HG02678 (cell line): ENCODE measurements at regions not wholly inside any gene's neighbourhood (a gene's known extent, or its start where the extent isn't known, plus 50 kb on each side); places are given as distances from the start of the nearest gene placed in this dataset.

Experiments used
- ATAC-seq: cut with Tn5 transposase; IDR thresholded peaks from one replicate; pipeline ENCODE4 v1.9.1; 2021; ENCODE audit warnings: mild to moderate bottlenecking, moderate library complexity; ENCODE audit not compliant: unreplicated experiment

DNA sequence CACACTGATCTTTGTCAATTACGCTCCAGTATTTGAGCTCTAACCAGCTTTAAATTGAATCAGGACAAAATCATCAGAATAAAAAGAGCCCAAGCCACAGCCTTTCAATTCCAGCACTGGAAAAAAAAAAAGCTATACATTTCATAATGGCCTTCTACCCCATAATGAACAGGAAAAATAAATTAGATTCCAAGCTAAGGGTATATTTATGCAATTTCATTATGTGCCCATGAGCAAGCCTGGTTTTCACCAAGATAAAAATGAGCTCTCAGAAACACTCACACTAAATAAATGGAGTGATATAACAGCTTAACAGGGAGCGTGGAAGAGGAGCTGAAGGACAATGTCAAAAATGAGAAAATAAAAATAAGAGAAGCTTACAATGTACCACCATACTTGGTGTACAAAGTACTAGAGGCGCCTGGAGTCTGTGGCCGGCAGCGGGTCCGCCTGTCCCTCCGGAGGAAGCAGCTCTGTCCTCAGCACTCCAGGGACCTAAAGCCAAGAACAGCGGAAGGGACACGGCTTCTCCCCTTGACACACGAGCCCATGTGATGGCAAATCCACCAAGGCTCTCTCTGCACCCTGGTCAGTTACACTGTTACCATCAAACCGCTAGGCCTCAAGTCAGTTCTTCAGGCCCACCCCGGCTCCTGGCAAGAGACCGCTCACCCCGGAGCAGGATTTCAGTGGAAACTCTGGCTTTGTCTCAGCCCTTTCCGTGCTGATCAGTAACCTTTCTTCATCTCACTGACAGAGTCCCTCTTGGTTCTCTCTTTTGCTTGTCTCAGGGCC lies 69.6 kb downstream of the RBFOX3 start:
- ATAC-seq, result no peak

GRCh38 chr17:79539944-79540705 lies 70.7 kb downstream of the RBFOX3 start:
- no peak for ATAC-seq

DNA sequence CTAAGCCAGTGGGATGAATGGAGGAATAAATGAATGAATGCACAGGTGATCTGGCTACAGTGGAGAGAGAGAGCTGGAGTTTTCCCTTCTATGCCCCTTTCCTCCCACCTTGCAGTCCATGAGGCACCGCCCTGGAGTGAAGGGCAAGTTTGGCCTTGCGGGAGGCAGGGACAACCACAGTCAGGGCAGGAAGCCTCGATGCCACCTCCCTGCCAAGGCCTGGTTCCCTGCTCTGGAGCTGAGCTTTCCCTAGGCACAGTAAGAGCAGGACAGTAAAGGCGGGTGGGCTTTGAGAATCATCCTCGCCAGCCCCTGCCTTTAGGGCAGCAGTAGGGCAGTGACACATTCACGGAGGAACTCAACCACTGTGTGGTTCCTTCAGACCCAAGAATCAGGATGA lies 72.6 kb downstream of the RBFOX3 start:
- ATAC-seq, result no peak

DNA sequence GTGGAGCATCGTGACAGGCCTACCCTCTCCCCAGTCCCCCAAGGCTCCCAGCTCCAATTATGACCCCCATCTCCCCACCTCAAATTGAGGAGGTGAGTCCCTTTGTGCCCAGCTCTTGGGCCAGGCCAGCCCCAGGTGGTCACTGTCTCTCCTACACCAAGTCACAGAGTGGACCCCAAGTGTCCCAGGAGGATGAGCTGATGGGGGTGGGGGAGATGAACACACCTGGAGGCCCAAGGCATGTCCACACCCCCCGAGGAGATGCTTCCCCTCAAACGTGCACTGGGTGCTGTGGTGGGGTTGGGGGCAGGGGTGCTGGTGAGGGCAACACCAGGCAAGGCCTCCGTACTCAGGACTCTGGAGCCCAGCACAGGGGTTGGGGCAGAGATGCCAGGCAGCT lies 73.2 kb downstream of the RBFOX3 start:
- ATAC-seq, result no peak

GRCh38 chr17:79537061-79537460 lies 73.8 kb downstream of the RBFOX3 start:
- no peak for ATAC-seq

- ATAC-seq, result no peak
Observed at GRCh38 chr17:79536212-79536840, 74.5 kb downstream of the RBFOX3 start.

GRCh38 chr17:79535728-79536025 lies 75.2 kb downstream of the RBFOX3 start:
- no peak for ATAC-seq

- no peak for ATAC-seq
Observed at GRCh38 chr17:79534851-79535727, 75.8 kb downstream of the RBFOX3 start.

GRCh38 chr17:79534111-79534510 lies 76.7 kb downstream of the RBFOX3 start:
- ATAC-seq, result no peak

DNA sequence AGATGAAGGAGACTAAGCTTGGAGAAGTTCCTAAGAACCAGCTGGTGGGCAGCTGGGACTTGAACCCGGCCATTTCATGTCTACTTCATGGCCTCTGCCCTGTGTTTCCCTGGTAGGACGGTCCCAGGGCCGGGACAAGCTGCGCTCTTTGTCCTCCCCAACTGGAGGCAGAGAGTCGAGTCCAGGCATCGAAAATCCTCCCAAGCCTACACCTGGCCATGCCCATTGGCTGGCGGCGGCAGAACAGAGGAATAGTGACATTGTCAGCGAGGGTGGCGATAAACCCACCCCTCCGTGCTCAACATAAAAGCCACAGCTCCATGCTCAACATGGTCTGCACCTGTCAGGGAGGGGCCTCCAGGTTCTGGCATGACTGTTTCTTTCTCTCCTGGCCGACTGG lies 77.7 kb downstream of the RBFOX3 start:
- no peak for ATAC-seq

GRCh38 chr17:79532107-79532790 lies 78.6 kb downstream of the RBFOX3 start:
- no peak for ATAC-seq

DNA sequence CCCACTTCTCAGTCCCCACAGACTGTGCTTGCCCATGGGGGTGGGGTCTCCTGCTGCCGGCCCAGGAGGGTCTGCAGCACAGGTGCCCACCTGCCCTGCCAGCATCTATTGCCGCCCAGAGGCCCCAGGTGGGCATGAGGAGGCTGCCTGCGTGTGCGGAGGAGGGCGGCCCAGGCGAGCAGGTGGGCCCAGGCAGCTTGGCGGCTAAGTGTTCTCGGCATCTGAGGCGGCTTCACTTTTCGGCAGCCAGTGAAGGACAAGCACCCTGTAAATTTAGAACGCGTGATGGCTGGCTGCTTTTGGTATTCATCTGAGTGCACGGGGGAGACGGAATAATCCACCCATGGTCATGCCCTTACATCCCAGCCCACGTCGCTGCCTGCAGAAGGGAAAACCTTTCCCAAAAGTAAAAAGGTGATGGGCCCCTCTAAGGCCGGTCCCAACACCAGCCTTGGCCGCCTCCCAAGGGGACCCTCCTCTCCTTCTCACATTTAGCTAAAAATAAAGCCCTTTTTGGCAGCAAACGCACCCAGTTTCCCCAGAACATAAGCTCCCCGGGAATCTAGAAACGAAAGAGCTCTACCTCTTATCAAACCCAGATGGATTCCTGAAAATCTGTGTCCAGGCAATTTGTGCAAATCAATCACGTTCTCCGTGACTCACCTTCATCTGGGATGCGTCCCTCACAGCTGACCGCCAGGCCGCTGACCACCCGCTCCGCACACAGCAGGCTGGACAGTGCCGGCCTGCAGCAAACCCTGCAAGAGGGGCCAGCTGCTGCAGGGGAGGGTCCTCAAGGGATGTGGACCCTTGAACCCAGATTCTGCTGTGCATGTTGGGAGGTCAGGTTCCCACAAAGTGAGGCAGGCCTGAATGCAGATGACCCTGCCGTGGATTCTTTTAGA lies 79.4 kb downstream of the RBFOX3 start:
- ATAC-seq, result no peak

- ATAC-seq, result no peak
Observed at GRCh38 chr17:79530361-79531105, 80.3 kb downstream of the RBFOX3 start.

DNA sequence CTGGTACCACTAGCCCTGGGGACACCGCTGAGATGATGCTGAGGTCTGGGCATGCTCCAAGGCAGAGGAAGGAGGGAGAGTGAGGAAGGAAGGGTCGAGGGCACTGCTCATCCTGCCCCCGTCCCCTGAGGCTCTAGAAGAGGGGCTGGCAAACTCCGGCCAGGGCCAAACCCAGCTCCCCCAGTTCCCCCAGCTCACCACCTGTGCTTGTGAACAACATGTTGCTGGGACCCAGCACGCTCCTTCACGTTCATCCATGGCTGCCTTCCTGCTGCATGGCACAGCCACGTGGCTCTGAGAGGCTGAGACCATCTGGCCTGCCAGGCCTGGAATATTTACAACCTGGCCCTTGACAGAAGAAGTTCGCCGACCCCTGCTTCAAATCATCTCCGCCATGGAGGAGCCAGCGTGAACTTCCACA lies 81.2 kb downstream of the RBFOX3 start:
- ATAC-seq, result no peak

DNA sequence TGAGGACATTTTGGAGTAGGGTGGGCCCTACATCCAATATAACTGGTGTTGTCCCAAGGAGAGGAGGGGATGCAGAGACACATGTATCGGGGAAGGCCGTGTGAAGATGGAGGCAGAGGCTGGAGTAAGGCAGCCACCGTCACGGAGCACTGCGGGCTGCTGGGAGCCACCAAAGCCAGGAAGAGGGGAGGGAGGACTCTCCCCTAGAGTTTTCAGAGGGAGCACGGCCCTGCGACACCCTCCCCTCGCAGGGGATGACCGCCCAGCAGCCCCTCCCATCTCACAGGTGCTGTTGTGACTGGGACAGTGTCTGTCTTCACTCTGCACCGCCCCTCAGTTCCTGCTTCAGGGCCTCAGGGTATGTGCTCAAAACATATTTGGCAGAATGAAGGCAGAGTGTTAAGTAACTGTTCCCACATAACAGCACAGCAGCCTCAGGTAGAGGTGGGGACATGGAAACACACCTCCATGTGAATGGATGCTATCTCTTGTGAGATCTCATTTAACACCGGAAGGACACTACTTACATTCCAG lies 82.2 kb downstream of the RBFOX3 start:
- ATAC-seq, result no peak

DNA sequence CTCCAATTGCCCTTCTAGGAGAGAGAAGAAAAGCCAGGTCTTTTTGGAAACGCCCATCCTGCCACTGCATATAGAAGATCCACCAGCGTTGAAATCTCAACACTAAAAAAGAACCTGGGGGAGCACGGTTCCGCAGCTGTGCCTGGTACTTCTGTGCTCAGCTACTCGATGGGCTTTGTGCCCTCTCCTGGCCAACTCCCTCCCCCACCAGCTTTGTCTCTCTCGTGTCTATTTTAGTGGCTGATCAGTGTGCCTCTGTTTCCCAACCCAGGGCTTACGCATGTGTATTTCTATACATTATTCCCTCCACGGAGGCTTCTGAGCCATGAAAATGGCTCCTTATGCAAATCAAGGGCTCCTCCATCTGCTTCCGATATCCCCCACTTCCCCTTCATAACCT lies 83.5 kb downstream of the RBFOX3 start:
- no peak for ATAC-seq

- no peak for ATAC-seq
Observed at GRCh38 chr17:79525793-79526677, 84.8 kb downstream of the RBFOX3 start.
